WTC11 (cell line): ENCODE measurements at regions not wholly inside any gene's neighbourhood (a gene's known extent, or its start where the extent isn't known, plus 50 kb on each side); places are given as distances from the start of the nearest gene placed in this dataset.

Experiments
- CREB1 ChIP-seq: sonication (generic); formaldehyde crosslinking; IDR thresholded peaks from 2 replicates; pipeline ENCODE4 v1.8.0; 2023; ENCODE audit warnings: mild to moderate bottlenecking, missing genetic modification reagents
- FOXP4 ChIP-seq: sonication (generic); formaldehyde crosslinking; IDR thresholded peaks from 2 replicates; pipeline ENCODE4 v1.8.0; 2022; ENCODE audit warnings: mild to moderate bottlenecking, missing genetic modification reagents
- TF ChIP-seq, protein P1 (sequence below): fragments of 200-600 bp; IDR thresholded peaks from 2 replicates; pipeline ENCODE4 v1.8.0; 2022; ENCODE audit warnings: antibody characterized with exemption
- TF ChIP-seq, protein P2 (sequence below): sonication (generic); formaldehyde crosslinking; IDR thresholded peaks from 2 replicates; pipeline ENCODE4 v1.8.1; 2023; ENCODE audit warnings: mild to moderate bottlenecking, missing genetic modification reagents, moderate library complexity

- TF ChIP-seq CREB1 (CRISPR knock-in tag) (no peak), FOXP4 (CRISPR knock-in tag) (no peak)
- TF ChIP-seq, protein P1, sequence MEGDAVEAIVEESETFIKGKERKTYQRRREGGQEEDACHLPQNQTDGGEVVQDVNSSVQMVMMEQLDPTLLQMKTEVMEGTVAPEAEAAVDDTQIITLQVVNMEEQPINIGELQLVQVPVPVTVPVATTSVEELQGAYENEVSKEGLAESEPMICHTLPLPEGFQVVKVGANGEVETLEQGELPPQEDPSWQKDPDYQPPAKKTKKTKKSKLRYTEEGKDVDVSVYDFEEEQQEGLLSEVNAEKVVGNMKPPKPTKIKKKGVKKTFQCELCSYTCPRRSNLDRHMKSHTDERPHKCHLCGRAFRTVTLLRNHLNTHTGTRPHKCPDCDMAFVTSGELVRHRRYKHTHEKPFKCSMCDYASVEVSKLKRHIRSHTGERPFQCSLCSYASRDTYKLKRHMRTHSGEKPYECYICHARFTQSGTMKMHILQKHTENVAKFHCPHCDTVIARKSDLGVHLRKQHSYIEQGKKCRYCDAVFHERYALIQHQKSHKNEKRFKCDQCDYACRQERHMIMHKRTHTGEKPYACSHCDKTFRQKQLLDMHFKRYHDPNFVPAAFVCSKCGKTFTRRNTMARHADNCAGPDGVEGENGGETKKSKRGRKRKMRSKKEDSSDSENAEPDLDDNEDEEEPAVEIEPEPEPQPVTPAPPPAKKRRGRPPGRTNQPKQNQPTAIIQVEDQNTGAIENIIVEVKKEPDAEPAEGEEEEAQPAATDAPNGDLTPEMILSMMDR, result no peak
- TF ChIP-seq, protein P2, sequence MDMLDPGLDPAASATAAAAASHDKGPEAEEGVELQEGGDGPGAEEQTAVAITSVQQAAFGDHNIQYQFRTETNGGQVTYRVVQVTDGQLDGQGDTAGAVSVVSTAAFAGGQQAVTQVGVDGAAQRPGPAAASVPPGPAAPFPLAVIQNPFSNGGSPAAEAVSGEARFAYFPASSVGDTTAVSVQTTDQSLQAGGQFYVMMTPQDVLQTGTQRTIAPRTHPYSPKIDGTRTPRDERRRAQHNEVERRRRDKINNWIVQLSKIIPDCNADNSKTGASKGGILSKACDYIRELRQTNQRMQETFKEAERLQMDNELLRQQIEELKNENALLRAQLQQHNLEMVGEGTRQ (CRISPR knock-in tag), result no peak
Measured at GRCh38 chr15:36525430-36525829, 54.0 kb upstream of the CDIN1 start.
